GM12872 (cell line): ENCODE measurements at regions not wholly inside any gene's neighbourhood (a gene's known extent, or its start where the extent isn't known, plus 50 kb on each side); places are given as distances from the start of the nearest gene placed in this dataset.

Experiments
- TF ChIP-seq, protein P1 (sequence below): IDR thresholded peaks from 3 replicates; pipeline ENCODE4 v1.5.1; 2011; ENCODE audit warnings: low read depth, mild to moderate bottlenecking, low read length, moderate library complexity; ENCODE audit not compliant: insufficient read depth

DNA sequence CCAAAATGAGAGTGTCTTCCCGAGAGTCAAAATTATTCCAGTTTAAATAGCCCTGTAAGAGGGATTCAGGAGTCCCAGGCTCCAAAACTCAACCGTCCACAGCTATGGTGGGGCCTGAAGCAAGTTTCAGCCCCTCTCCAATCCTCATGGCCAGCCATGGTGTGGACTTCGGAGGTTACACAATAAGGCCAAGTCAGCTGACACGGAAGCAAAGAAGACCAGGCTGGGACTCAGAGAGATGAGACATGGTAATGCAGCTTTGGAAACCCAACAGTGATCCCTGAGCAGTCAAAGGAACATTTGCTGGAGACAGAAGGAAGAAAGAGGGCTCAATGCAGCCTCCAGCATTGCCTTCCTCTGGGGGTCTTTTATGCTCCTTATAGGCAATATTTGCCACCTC, 324.6 kb upstream of the TLE3 start:
- TF ChIP-seq, protein P1, sequence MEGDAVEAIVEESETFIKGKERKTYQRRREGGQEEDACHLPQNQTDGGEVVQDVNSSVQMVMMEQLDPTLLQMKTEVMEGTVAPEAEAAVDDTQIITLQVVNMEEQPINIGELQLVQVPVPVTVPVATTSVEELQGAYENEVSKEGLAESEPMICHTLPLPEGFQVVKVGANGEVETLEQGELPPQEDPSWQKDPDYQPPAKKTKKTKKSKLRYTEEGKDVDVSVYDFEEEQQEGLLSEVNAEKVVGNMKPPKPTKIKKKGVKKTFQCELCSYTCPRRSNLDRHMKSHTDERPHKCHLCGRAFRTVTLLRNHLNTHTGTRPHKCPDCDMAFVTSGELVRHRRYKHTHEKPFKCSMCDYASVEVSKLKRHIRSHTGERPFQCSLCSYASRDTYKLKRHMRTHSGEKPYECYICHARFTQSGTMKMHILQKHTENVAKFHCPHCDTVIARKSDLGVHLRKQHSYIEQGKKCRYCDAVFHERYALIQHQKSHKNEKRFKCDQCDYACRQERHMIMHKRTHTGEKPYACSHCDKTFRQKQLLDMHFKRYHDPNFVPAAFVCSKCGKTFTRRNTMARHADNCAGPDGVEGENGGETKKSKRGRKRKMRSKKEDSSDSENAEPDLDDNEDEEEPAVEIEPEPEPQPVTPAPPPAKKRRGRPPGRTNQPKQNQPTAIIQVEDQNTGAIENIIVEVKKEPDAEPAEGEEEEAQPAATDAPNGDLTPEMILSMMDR, result no peak

DNA sequence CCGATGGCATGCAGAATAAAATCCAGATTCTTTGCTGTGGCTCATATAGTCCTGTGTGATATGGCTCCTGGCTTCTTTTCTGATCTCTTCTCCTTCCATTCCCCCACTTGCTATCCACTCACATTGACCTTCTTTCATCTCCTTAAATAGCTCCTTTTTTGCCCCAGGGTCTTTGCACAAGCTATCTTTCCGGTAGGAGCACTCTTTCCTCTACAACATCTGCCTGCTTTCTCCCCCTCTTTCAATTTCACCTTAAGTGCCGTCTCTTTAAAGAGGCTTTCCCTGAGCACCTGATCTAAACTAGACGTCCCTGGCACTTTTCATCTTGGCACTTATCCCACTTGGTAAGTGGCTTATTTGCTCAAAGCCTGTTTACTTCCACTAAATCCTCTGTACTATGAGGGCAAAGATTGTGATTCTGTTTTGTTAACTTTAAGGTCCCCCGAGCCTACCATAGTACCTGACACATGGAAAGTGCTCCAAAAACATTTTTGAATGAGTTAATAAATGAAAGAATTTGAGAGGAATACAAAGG, 323.3 kb upstream of the TLE3 start:
- TF ChIP-seq, protein P1, result no peak

DNA sequence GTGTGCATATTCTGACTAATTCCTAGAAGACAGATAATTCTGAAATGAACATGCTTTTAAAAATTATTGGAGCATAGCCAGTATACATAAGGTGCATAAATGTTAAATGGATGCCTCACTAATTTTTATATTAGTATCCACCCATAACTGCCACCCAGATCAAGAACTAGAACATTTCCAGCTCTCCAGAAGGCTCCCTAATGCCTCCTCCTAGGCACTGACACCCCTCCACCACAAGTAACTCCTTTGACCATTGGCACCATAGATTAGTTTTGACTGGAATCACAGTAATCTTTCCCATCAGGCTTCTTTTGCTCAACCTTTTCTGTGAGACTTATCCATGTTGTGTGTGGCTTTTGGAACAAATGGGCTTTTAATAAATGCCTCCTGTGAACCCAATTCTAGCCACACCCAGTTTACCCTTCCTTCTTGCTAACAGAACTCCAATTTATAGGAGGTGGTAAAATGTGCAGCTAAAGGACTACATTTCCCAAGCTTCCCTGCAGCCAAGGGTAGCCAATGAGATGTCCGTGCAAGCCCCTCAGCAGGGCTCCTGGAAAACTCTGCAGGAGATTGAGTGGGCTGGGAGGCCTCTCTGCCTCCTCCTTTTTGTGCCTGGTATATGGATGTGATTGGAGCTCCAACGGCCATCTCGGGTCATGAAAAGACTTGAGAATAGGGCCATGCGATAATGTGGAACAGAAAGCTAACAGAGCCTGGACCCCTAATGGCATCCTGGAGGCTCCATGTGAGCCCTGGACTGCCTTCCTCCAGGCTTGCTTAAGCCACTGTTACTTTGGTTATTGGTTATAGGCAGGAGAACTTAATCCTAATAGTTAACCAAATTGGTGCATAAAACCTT, 322.6 kb upstream of the TLE3 start:
- TF ChIP-seq, protein P1, result no peak

DNA sequence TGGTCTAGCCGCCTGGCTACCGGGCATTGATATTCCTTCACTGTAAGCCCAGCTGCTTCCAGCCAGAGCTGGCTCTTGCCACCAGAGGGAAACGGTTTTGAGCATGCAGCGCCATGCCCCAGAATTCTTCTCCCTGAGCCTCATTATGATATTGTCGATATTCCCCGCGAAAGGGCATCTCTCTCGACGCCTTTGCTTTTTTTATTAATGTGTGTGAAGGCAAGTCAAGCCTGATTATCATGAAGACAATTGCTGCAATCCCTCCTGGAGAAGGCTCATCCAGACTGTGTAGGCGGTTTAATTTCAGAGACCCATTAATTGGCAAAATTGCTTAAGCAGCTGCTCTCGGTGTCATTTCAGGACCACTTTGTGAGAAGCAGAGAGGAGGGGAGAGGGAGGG, 321.2 kb upstream of the TLE3 start:
- TF ChIP-seq, protein P1, result no peak

DNA sequence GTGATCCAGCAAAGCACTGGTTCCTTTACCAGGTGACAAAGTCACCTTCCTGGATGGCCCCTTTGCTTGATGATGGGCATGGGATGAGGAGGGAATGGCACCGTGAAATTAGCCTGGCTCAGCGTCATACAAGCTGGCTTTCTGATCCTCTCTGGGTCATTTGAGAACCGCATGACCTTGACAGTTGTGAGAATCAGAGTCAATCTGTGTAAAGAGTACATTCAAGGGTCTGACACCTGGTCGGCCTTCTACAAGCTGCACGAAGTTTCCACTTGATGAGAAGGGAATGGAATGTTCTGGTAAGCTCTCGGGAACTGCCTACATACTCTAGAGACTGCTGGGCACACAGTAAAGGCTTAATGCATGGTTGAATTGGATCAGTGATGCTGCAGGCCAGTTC, 319.8 kb upstream of the TLE3 start:
- TF ChIP-seq, protein P1, result no peak

DNA sequence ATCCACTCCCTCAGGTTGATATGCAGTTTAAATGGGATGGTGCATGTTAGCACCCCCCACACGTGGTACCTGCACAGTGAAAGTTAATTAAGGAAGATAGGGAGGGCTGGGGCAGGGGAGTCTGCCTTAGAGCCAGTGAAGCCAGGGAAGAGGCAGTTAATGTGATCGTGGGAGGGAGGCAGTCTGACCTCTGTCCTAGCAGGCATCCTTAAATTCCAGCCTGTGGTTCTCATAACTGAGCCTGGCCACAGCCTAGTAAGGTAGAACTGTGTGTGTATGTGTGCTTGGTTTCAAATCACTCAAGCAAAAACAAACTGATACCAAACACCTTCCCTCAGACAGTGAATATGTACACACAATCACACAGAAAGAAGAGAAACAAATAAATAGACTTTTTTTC, 319.1 kb upstream of the TLE3 start:
- TF ChIP-seq, protein P1, result no peak

DNA sequence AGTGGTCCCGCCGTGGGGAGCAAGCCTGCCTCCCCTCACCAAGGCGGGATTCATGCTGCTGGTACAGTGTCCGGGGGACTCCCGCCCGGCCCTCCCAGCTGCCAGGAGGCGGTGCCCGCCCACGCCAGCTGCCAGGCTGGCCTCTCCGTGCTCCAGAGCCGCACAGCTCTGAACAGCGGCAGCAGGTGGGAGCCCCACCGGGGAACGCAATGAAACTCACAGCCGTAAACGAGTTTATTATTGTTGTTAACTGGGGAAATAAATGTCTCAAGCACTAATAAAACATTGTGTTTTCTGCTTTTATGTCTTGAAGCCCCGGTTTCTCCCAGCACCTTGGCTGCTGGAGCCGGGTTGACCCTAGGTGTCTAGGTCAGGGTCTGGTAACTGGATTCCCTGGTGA, 317.7 kb upstream of the TLE3 start:
- TF ChIP-seq, protein P1, result no peak
